GM19468 (cell line): ENCODE measurements at regions not wholly inside any gene's neighbourhood (a gene's known extent, or its start where the extent isn't known, plus 50 kb on each side); places are given as distances from the start of the nearest gene placed in this dataset.

Source experiments
- ATAC-seq: cut with Tn5 transposase; IDR thresholded peaks from one replicate; pipeline ENCODE4 v1.9.1; 2021; ENCODE audit warnings: mild to moderate bottlenecking, moderate library complexity, moderate number of reproducible peaks; ENCODE audit not compliant: unreplicated experiment; ENCODE audit errors: extremely low read depth

GRCh38 chr2:151197184-151198108, 64.2 kb downstream of the RBM43 start:
- no peak for ATAC-seq

GRCh38 chr2:151193576-151193975, 68.1 kb downstream of the RBM43 start:
- no peak for ATAC-seq

GRCh38 chr2:151192681-151193080, 69.0 kb downstream of the RBM43 start:
- ATAC-seq: no peak

DNA sequence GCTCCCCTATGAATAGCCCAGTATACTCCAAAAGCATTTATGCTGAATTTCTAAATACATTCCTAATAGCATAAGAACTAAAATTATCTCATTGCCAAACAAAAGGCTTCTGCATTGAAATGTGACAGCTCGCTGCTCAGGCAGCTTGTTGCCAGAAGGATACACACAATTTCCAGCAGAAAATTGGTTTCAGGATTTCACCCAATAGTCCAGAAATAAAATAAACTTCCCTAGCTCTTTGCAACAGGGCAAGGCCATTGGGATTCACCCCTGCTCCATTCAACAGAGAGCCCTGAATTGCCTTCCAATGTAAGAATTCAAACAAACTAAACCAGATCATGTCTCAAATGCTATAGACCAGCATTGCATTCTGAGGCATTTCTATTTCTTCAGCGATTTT, 70.7 kb downstream of the RBM43 start:
- ATAC-seq: no peak

- ATAC-seq: no peak
Measured at GRCh38 chr2:151189125-151189524, 72.5 kb downstream of the RBM43 start.

GRCh38 chr2:151186011-151186410, 75.7 kb downstream of the RBM43 start:
- no peak for ATAC-seq

DNA sequence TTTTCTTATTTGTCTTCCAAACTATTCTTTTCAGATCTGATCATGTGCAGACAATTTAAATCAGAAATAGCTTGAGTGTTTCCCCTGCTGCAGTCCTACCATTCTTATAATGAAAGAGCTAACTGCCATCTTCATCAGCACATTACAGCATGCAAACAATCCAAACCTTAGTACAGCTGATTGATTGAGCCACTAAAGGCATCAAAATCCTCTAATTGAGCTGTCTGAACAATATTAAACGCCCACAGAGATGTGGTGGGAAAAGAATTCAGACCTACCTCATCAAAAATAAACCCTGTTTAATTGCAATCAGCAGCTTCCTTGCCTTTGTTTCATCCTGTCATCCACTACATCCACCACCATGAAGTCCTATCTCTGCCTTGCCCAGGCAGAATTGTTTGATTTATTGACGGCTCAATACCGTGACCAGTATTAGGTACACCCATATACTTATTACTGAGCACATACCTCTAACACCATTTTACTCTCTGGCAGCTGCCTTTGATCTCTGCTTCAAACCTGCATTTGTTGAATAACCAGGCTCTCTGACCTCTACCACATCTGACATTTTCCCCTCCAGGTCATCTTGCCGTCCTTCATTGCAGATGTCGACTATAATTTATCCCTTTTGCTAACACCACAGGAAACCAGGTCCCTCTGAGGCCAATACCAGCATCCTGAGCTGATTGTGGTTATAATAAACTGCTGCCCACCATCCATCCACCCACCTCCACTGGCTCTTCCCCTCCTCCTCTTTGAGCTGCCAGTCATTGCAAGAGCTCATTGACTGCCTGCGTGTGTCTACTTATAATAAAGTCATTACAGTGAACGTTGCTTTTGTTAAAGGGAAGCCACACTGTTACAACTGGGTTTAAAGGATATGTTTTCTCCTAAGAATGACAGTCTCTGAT, 78.5 kb downstream of the RBM43 start:
- no peak for ATAC-seq

- no peak for ATAC-seq
Measured at GRCh38 chr2:151182396-151182795, 79.3 kb downstream of the RBM43 start.

- ATAC-seq: no peak
Measured at GRCh38 chr2:151181524-151181923, 80.1 kb downstream of the RBM43 start.

DNA sequence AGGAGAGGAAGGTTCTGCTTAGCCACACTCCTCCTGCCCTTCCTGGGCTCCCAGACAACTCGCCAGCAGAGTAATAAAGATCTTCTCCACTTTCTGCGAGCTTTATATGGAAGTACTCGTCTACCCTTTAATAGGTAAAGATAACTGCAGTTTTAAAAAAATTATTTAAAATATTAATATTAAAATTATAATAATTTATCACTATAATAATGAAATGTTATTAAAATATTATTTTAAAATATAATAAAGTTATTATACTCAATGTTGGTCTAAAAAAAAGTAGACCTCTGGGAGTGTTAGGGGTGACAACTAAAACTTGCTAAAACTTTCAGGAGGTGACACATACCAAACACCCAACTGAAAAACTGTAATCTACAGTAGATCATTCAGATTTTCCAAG, 81.5 kb downstream of the RBM43 start:
- ATAC-seq: no peak

DNA sequence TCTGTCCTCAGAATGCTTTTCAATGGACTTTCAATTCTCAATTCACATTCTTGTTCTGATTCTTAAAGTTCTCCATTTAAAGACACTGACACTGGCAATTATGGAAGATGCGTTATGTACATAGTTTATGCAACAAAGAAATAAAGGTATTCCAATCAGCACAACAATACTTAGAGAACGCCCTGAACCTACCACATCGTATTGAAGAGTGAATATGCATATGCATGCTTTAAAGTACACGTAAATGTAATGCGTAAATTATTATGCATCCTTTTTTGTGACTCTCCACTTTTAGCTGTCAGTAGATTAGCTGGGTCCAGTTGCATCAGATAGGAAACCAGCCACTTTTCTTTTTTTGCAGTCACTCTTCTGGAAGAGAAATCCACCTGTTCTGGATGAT, 83.5 kb downstream of the RBM43 start:
- no peak for ATAC-seq

DNA sequence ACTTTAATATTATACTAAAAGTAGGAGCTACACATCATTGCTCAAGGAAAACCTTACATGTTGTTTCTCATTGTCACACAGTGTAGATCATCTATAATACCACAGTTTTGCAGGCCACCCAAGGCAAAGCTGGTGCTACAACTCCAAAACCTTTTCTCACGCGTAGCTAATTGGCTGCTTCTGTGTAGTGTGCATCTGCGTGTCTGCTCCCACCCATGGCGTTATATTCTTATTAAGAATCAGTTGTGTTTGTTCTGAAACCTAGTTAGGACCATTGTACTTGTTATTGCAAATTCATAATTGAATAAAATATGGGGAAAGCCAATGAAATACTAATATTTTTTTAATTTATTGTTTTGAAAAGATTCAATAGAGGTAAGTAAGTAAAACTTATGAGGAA, 83.9 kb downstream of the RBM43 start:
- no peak for ATAC-seq

- ATAC-seq: no peak
Measured at GRCh38 chr2:151176661-151177060, 85.0 kb downstream of the RBM43 start.

GRCh38 chr2:151175864-151176263, 85.8 kb downstream of the RBM43 start:
- no peak for ATAC-seq

GRCh38 chr2:151174127-151174526, 87.5 kb downstream of the RBM43 start:
- ATAC-seq: no peak

- ATAC-seq: no peak
Measured at GRCh38 chr2:151171186-151171585, 90.5 kb downstream of the RBM43 start.

- ATAC-seq: no peak
Measured at GRCh38 chr2:151166410-151166809, 95.3 kb downstream of the RBM43 start.

DNA sequence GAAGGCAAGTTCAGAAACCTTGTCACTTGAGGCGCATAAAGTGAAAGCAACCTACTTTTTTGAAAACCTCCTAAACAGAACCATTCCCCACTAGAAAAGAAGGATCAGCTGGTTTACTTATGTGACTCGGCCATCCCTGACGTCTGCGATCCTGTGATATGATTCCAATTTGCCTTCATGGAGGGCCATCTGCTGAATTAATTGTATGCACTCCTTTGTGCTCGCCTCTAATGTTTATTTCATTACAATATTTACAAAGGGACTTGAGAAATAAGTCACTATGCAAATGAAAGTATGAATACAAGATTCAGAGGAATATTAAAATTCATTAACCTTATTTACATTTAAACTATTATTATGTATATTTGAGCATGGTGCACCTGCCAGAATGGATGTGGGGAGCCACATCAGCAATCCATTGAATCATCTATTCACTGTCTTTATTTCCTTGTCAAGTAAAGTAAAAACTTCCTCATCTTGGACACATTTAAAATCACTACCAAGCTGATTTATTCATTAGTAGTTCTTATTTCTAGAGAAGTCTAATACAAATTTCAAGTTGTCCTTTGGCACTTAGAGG, 96.5 kb downstream of the RBM43 start:
- no peak for ATAC-seq

DNA sequence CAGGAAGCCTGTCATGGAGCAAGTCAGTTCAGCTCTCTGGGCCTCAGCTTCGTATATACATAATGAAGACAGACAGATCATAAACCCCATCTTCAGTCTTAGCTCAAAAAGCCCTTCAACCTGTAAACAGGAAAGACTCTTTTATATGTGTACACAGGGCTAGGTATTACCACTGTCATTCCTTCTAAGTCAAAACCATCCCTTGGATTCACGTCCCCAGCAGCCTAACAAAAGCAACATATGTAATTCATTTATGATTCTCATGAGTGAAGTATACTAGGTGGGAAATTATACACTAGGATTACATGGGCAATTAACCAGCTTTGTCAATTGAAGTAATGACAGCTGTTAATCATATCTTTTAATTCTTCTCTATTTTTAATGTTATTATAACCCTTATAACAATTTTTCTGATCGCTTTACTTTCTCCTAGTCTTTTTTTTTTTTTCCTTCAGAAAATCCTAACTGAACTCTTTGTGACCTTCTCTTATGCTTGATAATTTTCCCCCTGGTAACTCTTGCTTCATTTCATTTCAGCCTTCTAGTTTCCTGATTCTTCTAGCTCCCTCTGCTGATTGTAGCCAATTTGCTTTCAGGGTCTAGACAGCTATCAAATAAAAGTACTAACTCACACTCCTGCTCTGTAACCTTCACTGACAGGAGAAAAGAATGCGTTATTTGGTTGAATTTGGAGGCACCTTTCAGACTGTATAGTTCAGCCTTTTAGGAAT, 99.7 kb downstream of the RBM43 start:
- no peak for ATAC-seq

DNA sequence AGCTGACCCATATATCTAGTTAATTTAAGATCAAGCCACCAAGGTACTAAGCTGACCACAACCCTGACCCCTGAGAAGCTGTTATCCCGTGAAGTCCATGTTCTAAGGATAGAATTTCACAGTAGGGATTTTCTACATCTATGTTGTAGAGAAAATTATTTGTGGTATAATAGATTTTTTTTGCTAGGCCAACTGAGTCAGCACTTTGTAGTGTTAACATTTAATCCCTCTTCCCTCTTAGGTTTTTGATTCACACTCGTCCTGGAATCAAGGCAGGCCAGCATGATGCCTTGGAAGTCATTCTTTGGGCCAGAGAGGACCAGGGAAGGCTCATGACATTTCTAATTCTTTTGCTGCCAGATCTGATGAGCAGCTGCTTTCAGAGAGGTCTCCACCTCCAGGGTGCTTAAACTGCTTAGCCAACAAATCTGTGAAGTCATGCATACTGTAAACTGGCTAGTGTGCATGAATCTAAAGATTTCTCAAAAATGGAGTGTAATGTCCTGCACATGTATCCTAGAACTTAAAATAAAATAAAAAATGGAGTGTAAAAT, 102.5 kb downstream of the RBM43 start:
- no peak for ATAC-seq
